ENCODE measurements at regions not wholly inside any gene's neighbourhood (a gene's known extent, or its start where the extent isn't known, plus 50 kb on each side); places are given as distances from the start of the nearest gene placed in this dataset.
A peak's percentile ranks its signal among the peaks of the same experiment; 100 is the strongest.
"Not testable (repeated sequence)": the region's sequence is repeated elsewhere in the genome, so short reads cannot be mapped to it uniquely, and the experiment has no call there.

DNA sequence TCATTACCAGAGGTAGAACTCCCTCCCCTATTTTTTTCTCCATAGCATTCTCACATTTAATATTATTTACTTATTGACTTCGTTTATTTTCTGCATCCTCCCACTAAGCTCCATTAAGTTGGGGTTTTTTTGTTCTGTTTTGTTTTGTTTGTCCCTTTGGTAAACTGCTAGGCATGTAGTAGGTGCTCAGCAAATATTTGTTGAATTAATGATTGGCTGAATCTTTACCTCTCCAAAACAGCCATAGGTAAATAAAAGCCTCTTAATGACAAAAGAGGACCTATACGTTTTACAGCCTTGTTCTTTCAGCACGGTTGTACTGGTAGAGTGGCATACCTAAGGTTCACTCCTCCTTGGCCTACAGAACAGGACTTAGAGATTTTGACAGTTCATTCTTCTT is 52.0 kb downstream of the PRORP start:
- H3K27ac Mint-ChIP-seq = no peak overlapping the region
- peaks cover 3% of the 10 kb centered on the region for H3K4me1 Mint-ChIP-seq
- H3K9me3 Mint-ChIP-seq = no peaks in the 10 kb centered on the region
- H3K4me3 Mint-ChIP-seq = no peak overlapping the region
- DNase-seq (ENCODE audit: low spot score in 2 of 2) (no peak), ATAC-seq (ENCODE audit: low read depth) (no peak)
- H3K36me3 Mint-ChIP-seq = peaks cover 37% of the 10 kb centered on the region
- no peaks in the 10 kb centered on the region for H3K27me3 Mint-ChIP-seq

DNA sequence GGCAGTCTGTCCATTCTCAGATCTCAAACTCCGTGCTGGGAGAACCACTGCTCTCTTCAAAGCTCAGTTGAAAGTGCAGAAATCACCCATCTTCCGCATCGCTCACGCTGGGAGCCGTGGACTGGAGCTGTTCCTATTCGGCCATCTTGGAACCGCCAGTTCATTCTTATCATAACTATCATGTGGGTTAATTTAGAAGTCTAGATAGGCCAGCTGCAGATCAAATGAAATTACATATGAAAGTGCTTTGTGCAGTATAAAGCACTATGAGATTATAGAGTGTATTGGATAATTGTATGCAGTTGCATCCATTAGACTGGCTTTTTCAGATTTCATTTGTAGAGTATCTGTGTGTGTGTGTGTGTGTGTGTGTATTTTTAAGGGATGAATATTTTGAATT is 57.8 kb downstream of the PRORP start:
- H3K4me3 Mint-ChIP-seq = no peak overlapping the region
- H3K36me3 Mint-ChIP-seq = peaks cover 19% of the 10 kb centered on the region
- H3K27me3 Mint-ChIP-seq = no peaks in the 10 kb centered on the region
- H3K9me3 Mint-ChIP-seq = peaks cover 3% of the 10 kb centered on the region
- no peak overlapping the region for H3K27ac Mint-ChIP-seq
- no peak for DNase-seq (ENCODE audit: low spot score in 2 of 2)
- no peak for ATAC-seq (ENCODE audit: low read depth)
- peaks cover 6% of the 10 kb centered on the region for H3K4me1 Mint-ChIP-seq

DNA sequence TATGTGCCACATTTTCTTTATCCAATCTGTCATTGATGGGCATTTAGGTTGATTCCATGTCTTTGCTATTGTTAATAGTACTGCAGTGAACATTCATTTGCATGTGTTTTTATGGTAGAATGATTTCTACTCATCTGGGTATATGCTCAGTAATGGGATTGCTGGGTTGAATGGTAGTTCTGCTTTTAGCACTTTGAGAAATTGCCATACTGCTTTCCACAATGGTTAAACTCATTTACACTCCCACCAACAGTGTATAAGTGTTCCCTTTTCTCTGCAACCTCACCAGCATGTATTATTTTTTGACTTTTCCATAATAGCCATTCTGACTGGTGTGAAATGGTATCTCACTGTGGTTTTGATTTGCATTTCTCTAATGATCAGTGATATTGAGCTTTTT is 62.5 kb downstream of the PRORP start:
- H3K9me3 Mint-ChIP-seq; ATAC-seq (ENCODE audit: low read depth); DNase-seq (ENCODE audit: low spot score in 2 of 2); H3K27me3 Mint-ChIP-seq; H3K4me3 Mint-ChIP-seq: not testable (repeated sequence)
- Mint-ChIP-seq H3K36me3 (peaks cover 17% of the 10 kb centered on the region), H3K4me1 (peaks cover 11% of the 10 kb centered on the region), H3K27ac (peak overlapping the region; percentile 25)

DNA sequence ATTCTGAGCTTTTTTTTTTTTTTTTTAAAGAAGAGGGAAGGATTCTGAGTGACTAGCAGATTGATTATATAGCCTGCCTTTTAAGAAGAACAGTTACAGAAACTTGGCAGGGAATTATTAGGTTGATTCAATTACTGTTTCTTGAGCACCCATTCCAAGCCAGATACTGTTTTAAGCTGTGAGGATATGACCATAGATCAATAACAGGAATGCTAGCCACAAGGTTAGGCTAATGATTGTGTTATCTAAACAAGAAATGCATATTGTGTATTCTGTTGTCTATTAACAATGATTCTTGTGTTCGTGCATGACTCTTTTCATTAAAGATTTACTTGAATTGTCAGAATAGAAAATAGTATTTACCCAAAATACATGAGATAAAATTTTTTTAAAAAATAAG is 67.1 kb downstream of the PRORP start:
- Mint-ChIP-seq H3K27me3 (no peaks in the 10 kb centered on the region), H3K9me3 (peaks cover 3% of the 10 kb centered on the region), H3K4me3 (no peak overlapping the region), H3K36me3 (peaks cover 35% of the 10 kb centered on the region), H3K4me1 (peaks cover 14% of the 10 kb centered on the region), H3K27ac (no peak overlapping the region)
- no peak for DNase-seq (ENCODE audit: low spot score in 2 of 2)
- no peak for ATAC-seq (ENCODE audit: low read depth)

DNA sequence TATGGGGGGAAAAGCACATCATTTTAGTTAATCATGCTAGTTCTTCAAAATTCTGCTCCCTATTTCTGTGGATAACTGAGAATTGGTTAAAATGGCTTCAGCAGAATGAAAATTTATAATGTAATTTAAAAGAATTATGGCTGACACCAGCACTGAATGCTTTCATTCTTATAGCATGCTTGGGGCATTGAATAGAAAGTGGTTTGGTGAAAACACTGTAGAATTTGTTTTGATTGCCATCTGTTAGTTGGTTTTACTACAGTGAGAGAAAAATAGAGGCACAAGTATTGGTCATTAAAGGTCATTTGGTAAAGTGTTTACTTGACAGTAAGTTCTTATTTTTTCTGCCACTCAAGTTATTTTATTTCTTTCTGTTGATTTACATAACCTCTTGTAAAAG is 70.8 kb downstream of the PRORP start:
- Mint-ChIP-seq H3K27ac (no peak overlapping the region), H3K27me3 (no peaks in the 10 kb centered on the region), H3K4me1 (peaks cover 6% of the 10 kb centered on the region), H3K36me3 (peaks cover 25% of the 10 kb centered on the region), H3K9me3 (no peaks in the 10 kb centered on the region), H3K4me3 (no peak overlapping the region)
- no peak for DNase-seq (ENCODE audit: low spot score in 2 of 2)
- no peak for ATAC-seq (ENCODE audit: low read depth)

DNA sequence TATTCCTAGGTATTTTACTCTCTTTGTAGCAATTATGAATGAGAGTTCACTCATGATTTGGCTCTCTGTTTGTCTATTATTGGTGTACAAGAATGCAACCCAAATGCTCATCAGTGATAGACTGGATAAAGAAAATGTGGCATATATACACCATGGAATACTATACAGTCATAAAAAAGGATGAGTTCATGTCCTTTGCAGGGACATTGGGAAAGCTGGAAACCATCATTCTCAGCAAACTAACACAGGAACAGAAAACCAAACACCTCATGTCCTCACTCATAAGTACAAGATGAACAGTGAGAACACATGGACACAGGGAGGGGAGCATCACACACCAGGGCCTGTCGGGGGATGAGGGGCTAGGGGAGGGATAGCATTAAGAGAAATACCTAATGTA is 71.8 kb downstream of the PRORP start:
- H3K27ac Mint-ChIP-seq; ATAC-seq (ENCODE audit: low read depth); DNase-seq (ENCODE audit: low spot score in 2 of 2); H3K4me1 Mint-ChIP-seq; H3K27me3 Mint-ChIP-seq; H3K9me3 Mint-ChIP-seq; H3K4me3 Mint-ChIP-seq: not testable (repeated sequence)
- peaks cover 25% of the 10 kb centered on the region for H3K36me3 Mint-ChIP-seq

DNA sequence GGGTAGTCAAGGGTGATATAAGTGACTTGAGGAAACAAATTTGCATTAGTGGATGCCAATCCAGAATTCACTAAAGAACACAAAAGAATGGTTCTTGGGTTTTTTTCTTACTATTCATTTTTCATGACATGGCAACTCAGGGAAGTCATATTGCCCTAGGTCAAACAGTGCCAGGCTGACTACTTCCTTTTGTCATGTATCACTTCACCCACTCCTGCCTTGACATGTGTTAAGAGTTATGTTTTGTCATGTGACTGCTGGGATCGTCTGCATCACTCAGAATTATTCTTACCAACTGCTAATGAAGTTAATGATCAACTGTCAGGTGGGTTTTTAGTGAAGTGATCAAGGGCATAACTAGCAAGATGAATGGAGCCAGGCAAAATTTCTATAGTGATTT is 74.2 kb downstream of the PRORP start:
- Mint-ChIP-seq H3K4me3 (no peak overlapping the region), H3K9me3 (no peaks in the 10 kb centered on the region), H3K36me3 (peaks cover 20% of the 10 kb centered on the region), H3K27ac (no peak overlapping the region), H3K4me1 (peaks cover 8% of the 10 kb centered on the region), H3K27me3 (no peaks in the 10 kb centered on the region)
- no peak for DNase-seq (ENCODE audit: low spot score in 2 of 2)
- no peak for ATAC-seq (ENCODE audit: low read depth)

DNA sequence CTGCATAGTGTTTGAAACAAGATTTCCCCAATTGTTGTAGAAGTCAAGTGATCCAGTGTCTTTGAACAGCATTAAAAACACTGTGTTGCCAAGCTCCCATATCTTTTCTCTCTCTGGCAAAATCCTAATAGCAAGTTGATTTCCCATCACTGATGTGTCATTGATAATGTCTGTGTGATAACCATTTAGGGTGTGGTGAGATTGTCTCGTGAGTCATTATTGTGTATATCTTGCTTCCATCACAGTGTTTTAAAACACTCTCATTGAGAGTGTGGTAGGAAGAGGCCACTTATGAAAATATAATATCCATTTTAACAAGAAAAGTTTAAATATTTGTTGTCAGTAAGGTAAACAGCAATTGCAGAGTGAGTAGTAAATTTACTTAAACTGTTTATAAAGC is 74.7 kb downstream of the PRORP start:
- Mint-ChIP-seq H3K36me3 (peaks cover 16% of the 10 kb centered on the region), H3K27ac (no peak overlapping the region), H3K27me3 (no peaks in the 10 kb centered on the region), H3K9me3 (no peaks in the 10 kb centered on the region), H3K4me1 (peaks cover 8% of the 10 kb centered on the region), H3K4me3 (no peak overlapping the region)
- ATAC-seq (ENCODE audit: low read depth) = no peak
- no peak for DNase-seq (ENCODE audit: low spot score in 2 of 2)

DNA sequence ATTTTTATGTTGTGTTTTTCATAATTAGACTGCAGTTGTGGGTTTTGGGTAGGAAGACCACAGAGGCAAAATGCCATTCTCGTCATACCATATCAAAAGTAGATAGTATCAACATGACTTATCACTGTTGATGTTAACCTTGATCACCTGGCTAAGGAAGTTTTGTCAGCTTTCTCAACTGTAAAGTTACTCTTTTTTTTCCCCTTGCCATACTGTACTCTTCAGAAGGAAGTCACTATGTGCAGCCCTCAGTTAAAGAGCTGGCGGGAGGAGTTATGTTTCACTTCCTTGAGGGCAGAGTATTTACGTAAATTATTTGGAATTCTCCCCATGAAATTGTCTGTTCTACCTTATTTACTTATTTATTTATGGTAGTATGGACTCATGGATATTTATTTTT is 78.7 kb downstream of the PRORP start:
- ATAC-seq (ENCODE audit: low read depth) (no peak), DNase-seq (ENCODE audit: low spot score in 2 of 2) (no peak)
- H3K27me3 Mint-ChIP-seq = no peaks in the 10 kb centered on the region
- no peak overlapping the region for H3K27ac Mint-ChIP-seq
- peaks cover 6% of the 10 kb centered on the region for H3K4me1 Mint-ChIP-seq
- no peak overlapping the region for H3K4me3 Mint-ChIP-seq
- peaks cover 4% of the 10 kb centered on the region for H3K36me3 Mint-ChIP-seq
- no peaks in the 10 kb centered on the region for H3K9me3 Mint-ChIP-seq

DNA sequence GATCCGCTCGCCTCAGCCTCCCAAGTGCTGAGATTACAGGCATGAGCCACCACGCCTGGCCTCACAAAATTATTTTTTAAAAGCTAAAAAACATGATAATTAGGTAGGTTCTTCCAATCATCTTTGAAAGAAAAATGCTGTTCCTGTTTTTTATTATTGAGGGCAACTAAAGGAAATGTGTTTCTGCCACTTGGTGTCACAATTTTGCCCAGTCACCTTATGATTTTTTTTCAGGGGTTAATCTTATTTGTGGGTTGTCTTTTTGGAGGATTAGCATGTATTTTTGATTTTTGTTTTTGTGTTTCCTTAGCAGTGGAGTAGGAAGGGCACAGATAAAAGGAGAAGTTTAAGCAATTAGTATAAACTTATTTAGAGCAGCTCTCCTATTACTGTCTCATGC is 79.8 kb downstream of the PRORP start:
- no peak for DNase-seq (ENCODE audit: low spot score in 2 of 2)
- Mint-ChIP-seq H3K4me1 (peaks cover 2% of the 10 kb centered on the region), H3K27me3 (no peaks in the 10 kb centered on the region), H3K27ac (no peak overlapping the region), H3K9me3 (no peaks in the 10 kb centered on the region), H3K4me3 (no peak overlapping the region), H3K36me3 (peaks cover 4% of the 10 kb centered on the region)
- no peak for ATAC-seq (ENCODE audit: low read depth)

DNA sequence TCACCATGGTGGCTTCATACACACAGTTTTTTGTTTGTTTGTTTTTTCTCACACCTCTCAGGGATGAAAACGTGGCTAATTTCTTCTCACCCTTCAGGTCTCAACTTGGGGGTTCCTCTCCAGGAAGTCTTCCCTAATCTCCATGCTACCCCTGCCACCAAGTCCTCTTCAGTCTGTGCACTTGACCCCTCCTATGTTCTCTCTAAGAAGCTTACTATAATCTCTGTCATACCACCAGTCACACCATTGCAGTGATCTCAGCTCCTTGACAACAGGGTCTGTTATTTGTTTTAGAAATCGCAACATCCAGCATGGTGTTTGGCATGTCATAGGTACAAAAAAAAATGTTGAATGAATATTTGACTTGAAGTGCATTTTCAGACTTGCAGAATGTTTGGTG is 83.4 kb downstream of the PRORP start:
- Mint-ChIP-seq H3K4me3 (no peak overlapping the region), H3K27me3 (no peaks in the 10 kb centered on the region), H3K36me3 (peaks cover 6% of the 10 kb centered on the region), H3K27ac (no peak overlapping the region), H3K4me1 (peaks cover 2% of the 10 kb centered on the region), H3K9me3 (no peaks in the 10 kb centered on the region)
- ATAC-seq (ENCODE audit: low read depth) (no peak), DNase-seq (ENCODE audit: low spot score in 2 of 2) (no peak)

DNA sequence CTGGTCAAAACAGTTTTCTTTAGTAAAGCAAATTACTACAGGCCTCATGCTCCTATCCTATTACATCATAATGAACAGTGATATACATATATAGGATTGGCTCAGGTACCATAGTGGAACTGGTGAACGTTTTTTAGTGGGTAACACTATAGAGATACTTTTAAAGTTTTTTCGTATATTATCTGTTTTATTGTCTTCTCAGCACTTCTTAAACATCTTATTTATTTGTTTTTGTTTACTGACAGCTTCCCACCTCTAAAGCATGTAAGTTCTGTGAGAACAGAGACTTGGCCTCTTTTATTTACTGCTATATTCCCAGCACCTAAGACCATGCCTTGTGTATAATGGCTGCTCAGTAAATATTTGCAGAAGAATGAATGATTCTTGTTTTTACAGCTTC is 81.1 kb upstream of the PSMA6 start:
- DNase-seq (ENCODE audit: low spot score in 2 of 2) (no peak), ATAC-seq (ENCODE audit: low read depth) (no peak)
- no peaks in the 10 kb centered on the region for H3K27me3 Mint-ChIP-seq
- H3K27ac Mint-ChIP-seq = no peak overlapping the region
- no peaks in the 10 kb centered on the region for H3K4me1 Mint-ChIP-seq
- H3K4me3 Mint-ChIP-seq = no peak overlapping the region
- H3K9me3 Mint-ChIP-seq = no peaks in the 10 kb centered on the region
- H3K36me3 Mint-ChIP-seq = peaks cover 3% of the 10 kb centered on the region

DNA sequence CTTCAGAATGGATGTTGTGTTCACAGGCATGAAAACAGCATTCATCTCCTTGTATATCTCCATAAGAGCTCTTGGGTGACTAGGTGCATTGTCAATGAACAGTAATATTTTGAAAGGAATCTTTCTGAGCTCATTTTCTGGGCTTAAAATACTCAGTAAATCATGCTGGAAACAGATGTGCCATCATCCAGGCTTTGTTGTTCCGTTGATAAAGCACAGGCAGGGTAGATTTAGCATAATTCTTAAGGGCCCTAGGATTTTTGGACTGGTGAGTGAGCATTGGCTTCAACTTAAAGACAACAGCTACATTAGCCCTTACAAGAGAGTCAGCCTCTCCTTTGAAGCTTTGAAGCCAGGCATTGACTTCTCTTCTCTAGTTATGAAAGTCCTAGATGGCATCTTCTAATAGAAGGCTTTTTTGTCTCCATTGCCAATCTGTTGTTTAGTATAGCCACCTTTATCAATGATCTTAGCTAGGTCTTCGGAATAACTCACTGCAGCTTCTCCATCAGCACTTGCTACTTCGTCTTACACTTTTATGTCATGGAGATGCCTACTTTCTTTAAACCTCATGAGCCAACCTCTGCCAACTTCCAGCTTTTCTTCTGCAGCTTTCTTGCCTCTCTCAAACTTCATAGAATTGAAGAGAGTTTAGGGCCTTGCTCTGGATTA is 79.6 kb upstream of the PSMA6 start:
- DNase-seq (ENCODE audit: low spot score in 2 of 2) (no peak), ATAC-seq (ENCODE audit: low read depth) (no peak)
- Mint-ChIP-seq H3K4me3 (no peak overlapping the region), H3K9me3 (no peaks in the 10 kb centered on the region), H3K27me3 (no peaks in the 10 kb centered on the region), H3K27ac (no peak overlapping the region), H3K4me1 (no peaks in the 10 kb centered on the region), H3K36me3 (peaks cover 2% of the 10 kb centered on the region)

DNA sequence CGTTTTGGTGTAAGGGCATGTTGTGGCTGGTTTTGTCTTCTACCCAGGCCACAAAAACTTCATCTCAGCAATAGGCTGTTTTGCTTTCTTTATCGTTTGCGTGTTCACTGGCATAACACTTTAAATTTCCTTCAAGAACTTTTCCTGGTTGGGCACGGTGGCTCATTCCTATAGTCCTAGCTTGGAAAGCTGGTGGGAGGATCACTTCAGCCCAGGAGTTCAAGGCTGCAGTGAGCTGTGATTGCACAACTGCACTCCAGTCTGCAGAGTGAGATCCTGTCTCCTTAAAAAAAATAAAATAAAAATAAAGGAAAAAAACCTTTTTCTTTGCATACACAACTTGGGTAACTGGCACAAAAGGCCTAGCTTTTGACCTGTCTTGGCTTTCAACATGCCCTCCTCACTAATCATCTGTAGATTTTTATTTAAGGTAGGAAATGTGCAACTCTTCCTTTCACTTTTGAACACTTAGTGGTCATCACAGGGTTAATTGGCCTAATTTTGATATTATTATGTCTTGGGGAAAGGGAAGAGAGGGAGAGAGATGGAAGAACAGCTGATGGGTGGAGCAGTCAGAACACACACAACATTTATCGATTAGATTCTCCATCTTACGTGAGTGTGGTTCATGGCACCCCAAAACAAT is 78.9 kb upstream of the PSMA6 start:
- Mint-ChIP-seq H3K4me1 (no peaks in the 10 kb centered on the region), H3K9me3 (no peaks in the 10 kb centered on the region), H3K27ac (no peak overlapping the region), H3K36me3 (peaks cover 2% of the 10 kb centered on the region), H3K4me3 (no peak overlapping the region), H3K27me3 (no peaks in the 10 kb centered on the region)
- ATAC-seq (ENCODE audit: low read depth) = no peak
- no peak for DNase-seq (ENCODE audit: low spot score in 2 of 2)

DNA sequence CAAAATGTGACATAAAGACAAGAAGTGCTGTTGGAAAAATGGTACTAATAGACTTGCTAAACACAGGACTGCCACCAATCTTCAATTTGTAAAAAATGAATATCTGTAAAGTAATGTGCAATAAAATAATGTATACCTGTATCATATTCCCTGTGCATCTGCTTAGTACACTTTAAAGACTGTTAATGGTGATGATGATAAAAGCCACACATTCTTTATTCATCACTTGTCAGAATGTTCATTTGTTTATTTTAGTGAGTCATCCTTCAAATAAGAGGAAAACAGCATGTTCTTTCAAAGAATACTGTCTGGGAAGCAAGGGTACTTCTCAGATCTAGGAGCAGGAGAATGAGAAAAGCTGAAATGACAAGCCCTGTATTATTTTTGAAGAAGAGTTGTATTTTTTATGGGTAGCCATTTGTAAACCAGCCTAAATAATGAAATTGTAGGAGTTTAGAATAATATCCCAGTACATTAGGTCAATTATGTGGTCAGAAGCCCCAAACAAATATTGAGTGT is 78.3 kb upstream of the PSMA6 start:
- DNase-seq (ENCODE audit: low spot score in 2 of 2) (no peak), ATAC-seq (ENCODE audit: low read depth) (no peak)
- H3K4me1 Mint-ChIP-seq = no peaks in the 10 kb centered on the region
- peak overlapping the region; percentile 60 for H3K27ac Mint-ChIP-seq
- no peak overlapping the region for H3K4me3 Mint-ChIP-seq
- H3K9me3 Mint-ChIP-seq = no peaks in the 10 kb centered on the region
- peaks cover 2% of the 10 kb centered on the region for H3K36me3 Mint-ChIP-seq
- no peaks in the 10 kb centered on the region for H3K27me3 Mint-ChIP-seq
